ENCODE measurements at regions not wholly inside any gene's neighbourhood (a gene's known extent, or its start where the extent isn't known, plus 50 kb on each side); places are given as distances from the start of the nearest gene placed in this dataset.

GRCh38 chr16:62583414-62583813, 547.2 kb upstream of the CDH8 start:
- Histone ChIP-seq H3K36me3 (no peaks in the 10 kb centered on the region), H3K9me3 (no peaks in the 10 kb centered on the region), H3K4me3 (no peak overlapping the region), H3K27ac (no peak overlapping the region), H3K27me3 (no peaks in the 10 kb centered on the region), H3K4me1 (no peaks in the 10 kb centered on the region)
- WGBS, 2 donors (ENCODE audit: low coverage in 1 of 2) = 83% methylated on average over 2 of the region's 2 CpGs
- no peak for DNase-seq
- in situ Hi-C loops (cut with MboI; ENCODE audit: low pct_ligation_motif_present in 1 of 4, low pct_unique_long_range_greater_than_20kb in 1 of 4, low sequenced_read_pairs in 3 of 4) (no loop called here), intact Hi-C loops (cut with DNase I; ENCODE audit: low total_unique reads) (no loop called here)
- TF ChIP-seq CTCF (IDR thresholded peaks at IDR 0.05) (no peak), POLR2A (IDR thresholded peaks at IDR 0.05) (no peak), POLR2AphosphoS5 (IDR thresholded peaks at IDR 0.05) (no peak), EP300 (IDR thresholded peaks at IDR 0.05; ENCODE audit: low read depth) (no peak)

- H3K9me3 ChIP-seq = no peaks in the 10 kb centered on the region
- TF ChIP-seq POLR2AphosphoS5 (IDR thresholded peaks at IDR 0.05) = no peak
- no peak for TF ChIP-seq EP300 (IDR thresholded peaks at IDR 0.05; ENCODE audit: low read depth)
- no peak for TF ChIP-seq CTCF (IDR thresholded peaks at IDR 0.05)
- TF ChIP-seq POLR2A (IDR thresholded peaks at IDR 0.05) = no peak
- H3K4me1 ChIP-seq = no peaks in the 10 kb centered on the region
- in situ Hi-C loops (cut with MboI; ENCODE audit: low pct_ligation_motif_present in 1 of 4, low pct_unique_long_range_greater_than_20kb in 1 of 4, low sequenced_read_pairs in 3 of 4) (no loop called here), intact Hi-C loops (cut with DNase I; ENCODE audit: low total_unique reads) (no loop called here)
- WGBS, 2 donors (ENCODE audit: low coverage in 1 of 2) = 64% methylated on average over 1 of the region's 1 CpG; no CpG with 5 or more reads in 1 of the 2 donors
- H3K27me3 ChIP-seq = no peaks in the 10 kb centered on the region
- no peaks in the 10 kb centered on the region for H3K36me3 ChIP-seq
- no peak for DNase-seq
- H3K4me3 ChIP-seq = no peak overlapping the region
- no peak overlapping the region for H3K27ac ChIP-seq
These were observed 537.2 kb upstream of the CDH8 start for GRCh38 chr16:62573466-62573865.

- in situ Hi-C loops (cut with MboI; ENCODE audit: low pct_ligation_motif_present in 1 of 4, low pct_unique_long_range_greater_than_20kb in 1 of 4, low sequenced_read_pairs in 3 of 4) = no loop called here
- WGBS, 2 donors (ENCODE audit: low coverage in 1 of 2) = 50 to 55% methylated on average over 2 of the region's 2 CpGs
- Histone ChIP-seq H3K4me3 (no peak overlapping the region), H3K27ac (no peak overlapping the region), H3K4me1 (no peaks in the 10 kb centered on the region), H3K9me3 (no peaks in the 10 kb centered on the region), H3K27me3 (no peaks in the 10 kb centered on the region), H3K36me3 (no peaks in the 10 kb centered on the region)
- no peak for DNase-seq
- intact Hi-C loops (cut with DNase I; ENCODE audit: low total_unique reads) = no loop called here
- no peak for TF ChIP-seq EP300 (IDR thresholded peaks at IDR 0.05; ENCODE audit: low read depth)
- TF ChIP-seq POLR2A (IDR thresholded peaks at IDR 0.05) = no peak
- no peak for TF ChIP-seq CTCF (IDR thresholded peaks at IDR 0.05)
- no peak for TF ChIP-seq POLR2AphosphoS5 (IDR thresholded peaks at IDR 0.05)
These were observed 532.7 kb upstream of the CDH8 start for GRCh38 chr16:62568926-62569325.

DNA sequence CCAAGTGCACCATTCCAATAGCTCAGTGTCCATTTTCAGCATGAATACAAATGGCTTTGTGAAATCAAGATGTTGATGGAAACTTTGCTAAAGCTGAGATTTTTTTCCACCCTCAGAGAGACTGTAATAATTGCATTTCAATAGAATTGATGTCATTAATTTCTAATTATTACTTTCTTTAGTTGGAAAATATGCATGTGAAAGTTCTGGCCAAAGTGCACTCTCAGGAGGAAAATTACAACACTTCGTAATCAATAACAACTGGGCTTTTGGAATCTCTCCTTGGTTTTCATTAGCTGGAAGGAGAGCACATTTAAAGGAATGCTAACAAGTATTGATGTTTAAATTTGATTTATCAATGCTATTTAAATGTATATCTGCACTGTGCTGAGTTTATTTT, 529.5 kb upstream of the CDH8 start:
- DNase-seq = no peak

More for the DNA sequence above, 529.5 kb upstream of the CDH8 start:
- no peaks in the 10 kb centered on the region for H3K9me3 ChIP-seq
- no peak for TF ChIP-seq EP300 (IDR thresholded peaks at IDR 0.05; ENCODE audit: low read depth)
- TF ChIP-seq CTCF (IDR thresholded peaks at IDR 0.05) = no peak
- no peak for TF ChIP-seq POLR2A (IDR thresholded peaks at IDR 0.05)
- no peak for TF ChIP-seq POLR2AphosphoS5 (IDR thresholded peaks at IDR 0.05)
- intact Hi-C loops (cut with DNase I; ENCODE audit: low total_unique reads) (no loop called here), in situ Hi-C loops (cut with MboI; ENCODE audit: low pct_ligation_motif_present in 1 of 4, low pct_unique_long_range_greater_than_20kb in 1 of 4, low sequenced_read_pairs in 3 of 4) (no loop called here)
- no peaks in the 10 kb centered on the region for H3K36me3 ChIP-seq
- no peak overlapping the region for H3K4me3 ChIP-seq
- 60 to 77% methylated on average over 1 of the region's 1 CpG for WGBS, 2 donors (ENCODE audit: low coverage in 1 of 2)
- no peaks in the 10 kb centered on the region for H3K4me1 ChIP-seq
- no peak overlapping the region for H3K27ac ChIP-seq
- no peaks in the 10 kb centered on the region for H3K27me3 ChIP-seq

All from transverse colon (tissue), 4 donors.